ENCODE measurements at regions not wholly inside any gene's neighbourhood (a gene's known extent, or its start where the extent isn't known, plus 50 kb on each side); places are given as distances from the start of the nearest gene placed in this dataset.

DNA sequence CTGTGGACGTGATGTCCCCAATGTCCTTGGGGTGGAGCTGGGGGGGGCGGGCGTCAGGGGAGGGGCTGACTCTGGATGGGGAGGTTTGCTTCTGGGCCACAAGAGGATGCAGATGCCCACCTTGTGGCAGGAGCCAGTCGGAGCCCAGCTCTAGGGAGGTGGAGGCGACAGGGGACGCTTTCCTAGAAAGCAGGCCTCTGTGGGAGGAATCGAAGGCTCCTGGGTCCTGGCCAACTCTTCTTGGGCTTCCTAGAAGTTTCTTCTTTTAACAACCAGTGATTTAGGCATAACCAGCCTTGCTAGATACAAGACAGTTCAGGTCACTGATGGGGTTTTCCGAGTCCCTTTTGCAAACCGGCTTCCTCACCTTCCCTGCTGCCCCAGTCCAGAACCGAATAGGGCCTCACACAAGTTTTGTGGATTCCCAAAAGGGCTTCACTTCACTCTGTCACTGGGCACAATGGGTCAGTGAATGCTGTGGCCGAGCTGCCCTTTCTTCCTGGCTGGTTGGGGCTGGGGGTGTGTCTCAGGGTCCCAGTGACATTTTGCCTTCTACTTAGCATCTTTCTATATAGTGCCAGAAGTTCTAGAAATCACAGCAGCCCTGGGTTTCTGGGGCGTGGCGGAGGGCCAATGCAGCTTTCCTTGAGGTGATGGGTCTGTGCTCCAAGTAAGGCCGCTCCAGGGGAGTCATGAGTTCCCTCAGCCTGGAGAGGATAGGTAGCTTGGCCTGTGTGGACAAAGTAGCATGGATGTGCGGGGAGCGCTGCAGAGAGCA, 78.4 kb upstream of the FOXP4 start:
- Mint-ChIP-seq H3K9me3 (no peaks in the 10 kb centered on the region), H3K27me3 (peaks cover 60% of the 10 kb centered on the region), H3K36me3 (ENCODE audit: low read depth) (no peaks in the 10 kb centered on the region), H3K4me1 (ENCODE audit: low read depth) (peaks cover 7% of the 10 kb centered on the region), H3K4me3 (no peak overlapping the region), H3K27ac (no peak overlapping the region)

DNA sequence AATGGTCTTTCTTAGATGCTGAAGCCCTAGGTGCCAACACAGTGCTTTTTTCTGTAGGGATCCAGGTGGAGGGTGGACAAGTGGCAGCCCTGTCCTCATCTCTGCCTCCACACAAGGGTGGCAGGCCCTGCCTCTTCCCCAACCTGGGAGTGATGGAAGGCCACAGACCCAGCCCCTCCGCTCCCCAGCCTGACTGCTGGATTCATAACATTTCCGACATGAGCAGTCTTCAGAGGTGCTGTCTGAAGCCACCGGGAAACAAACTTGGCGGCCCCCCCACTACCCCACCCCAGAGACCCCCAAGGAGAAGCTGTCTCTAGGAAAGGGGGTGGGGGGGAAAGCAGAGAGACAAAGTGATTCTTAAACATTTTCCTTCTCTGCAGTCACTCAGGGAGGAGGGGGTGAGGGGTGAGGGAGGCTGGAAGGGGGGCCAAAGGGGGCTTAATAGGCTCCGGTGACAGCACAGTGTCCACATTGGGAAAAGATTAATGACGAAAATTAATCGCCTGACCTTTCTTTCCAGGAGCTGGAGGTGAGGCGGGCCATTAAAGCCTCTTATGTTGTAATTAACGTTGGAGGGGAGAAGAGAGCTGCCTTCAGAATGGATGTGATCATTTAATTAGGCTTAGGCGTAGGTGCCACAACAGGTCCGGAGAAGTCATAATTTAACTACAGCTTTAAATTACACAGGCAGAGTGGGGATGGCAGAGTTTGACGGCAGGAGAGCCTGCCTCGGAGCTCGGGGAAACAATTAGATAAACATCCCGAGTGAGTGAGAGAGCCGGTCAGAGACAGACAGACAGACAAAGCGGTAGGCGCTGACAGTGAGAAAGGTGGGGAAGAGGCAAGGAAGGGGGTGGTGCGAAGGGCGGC, 76.8 kb upstream of the FOXP4 start:
- Mint-ChIP-seq H3K4me1 (ENCODE audit: low read depth) (peaks cover 9% of the 10 kb centered on the region), H3K27me3 (peaks cover 69% of the 10 kb centered on the region), H3K36me3 (ENCODE audit: low read depth) (no peaks in the 10 kb centered on the region), H3K4me3 (peak overlapping the region; percentile 67), H3K9me3 (no peaks in the 10 kb centered on the region), H3K27ac (no peak overlapping the region)

DNA sequence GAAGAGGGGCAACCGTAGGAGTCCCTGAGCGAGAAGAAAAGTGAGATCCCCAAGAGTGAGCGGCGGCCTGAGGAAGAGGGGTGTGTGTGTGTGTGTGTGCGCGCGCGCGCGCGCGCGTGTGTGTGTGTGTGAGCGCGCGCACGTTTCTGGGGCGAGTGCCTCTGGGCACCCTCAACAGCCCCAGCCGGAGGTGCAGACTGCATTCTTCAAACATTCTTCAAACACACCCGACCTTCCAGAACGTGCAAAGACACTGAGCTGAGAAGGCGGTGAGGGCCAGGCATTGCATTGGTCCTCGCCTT, 76.2 kb upstream of the FOXP4 start:
- no peaks in the 10 kb centered on the region for H3K36me3 Mint-ChIP-seq (ENCODE audit: low read depth)
- H3K9me3 Mint-ChIP-seq = no peaks in the 10 kb centered on the region
- peak overlapping the region; percentile 67 for H3K4me3 Mint-ChIP-seq
- no peak overlapping the region for H3K27ac Mint-ChIP-seq
- peaks cover 73% of the 10 kb centered on the region for H3K27me3 Mint-ChIP-seq
- peaks cover 13% of the 10 kb centered on the region for H3K4me1 Mint-ChIP-seq (ENCODE audit: low read depth)

DNA sequence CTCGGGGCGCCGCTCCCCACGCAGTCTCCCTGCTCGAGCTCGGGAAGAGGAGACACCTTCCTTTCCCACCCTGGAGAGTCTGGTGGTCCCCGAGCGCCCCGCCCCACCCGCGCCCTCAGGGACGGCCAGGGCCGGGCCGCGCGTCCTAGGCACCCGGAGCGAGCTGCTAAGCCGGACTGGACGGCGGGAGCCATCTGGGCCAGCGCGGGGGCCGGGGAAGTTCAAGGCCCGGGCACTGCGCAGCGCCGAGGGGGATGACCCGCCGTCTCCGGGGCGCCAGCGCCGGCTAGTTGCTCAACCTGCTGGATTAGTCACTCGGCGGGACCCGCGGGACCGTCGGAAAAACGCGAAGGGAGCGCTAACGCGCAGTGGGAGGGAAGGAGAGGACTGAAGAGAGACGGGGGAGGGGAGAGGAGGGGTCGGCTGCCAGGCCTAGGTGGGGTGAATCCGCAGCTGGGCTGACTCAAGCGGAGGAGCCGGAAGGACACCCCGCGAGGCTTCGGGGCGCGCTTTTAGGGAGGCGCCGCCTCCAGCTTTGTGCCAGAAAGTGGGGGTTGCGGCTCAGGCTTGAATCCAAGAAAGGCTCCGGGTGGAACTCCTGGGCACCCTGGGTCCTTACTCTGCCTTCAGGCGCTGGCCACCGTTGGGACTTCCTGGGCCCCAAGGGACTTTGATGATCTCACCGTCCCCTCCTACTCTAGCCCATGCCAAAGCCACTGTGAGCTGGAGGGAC, 75.7 kb upstream of the FOXP4 start:
- H3K27me3 Mint-ChIP-seq = peaks cover 74% of the 10 kb centered on the region
- H3K4me1 Mint-ChIP-seq (ENCODE audit: low read depth) = peaks cover 13% of the 10 kb centered on the region
- no peaks in the 10 kb centered on the region for H3K9me3 Mint-ChIP-seq
- no peak overlapping the region for H3K27ac Mint-ChIP-seq
- peak overlapping the region; percentile 67 for H3K4me3 Mint-ChIP-seq
- no peaks in the 10 kb centered on the region for H3K36me3 Mint-ChIP-seq (ENCODE audit: low read depth)

DNA sequence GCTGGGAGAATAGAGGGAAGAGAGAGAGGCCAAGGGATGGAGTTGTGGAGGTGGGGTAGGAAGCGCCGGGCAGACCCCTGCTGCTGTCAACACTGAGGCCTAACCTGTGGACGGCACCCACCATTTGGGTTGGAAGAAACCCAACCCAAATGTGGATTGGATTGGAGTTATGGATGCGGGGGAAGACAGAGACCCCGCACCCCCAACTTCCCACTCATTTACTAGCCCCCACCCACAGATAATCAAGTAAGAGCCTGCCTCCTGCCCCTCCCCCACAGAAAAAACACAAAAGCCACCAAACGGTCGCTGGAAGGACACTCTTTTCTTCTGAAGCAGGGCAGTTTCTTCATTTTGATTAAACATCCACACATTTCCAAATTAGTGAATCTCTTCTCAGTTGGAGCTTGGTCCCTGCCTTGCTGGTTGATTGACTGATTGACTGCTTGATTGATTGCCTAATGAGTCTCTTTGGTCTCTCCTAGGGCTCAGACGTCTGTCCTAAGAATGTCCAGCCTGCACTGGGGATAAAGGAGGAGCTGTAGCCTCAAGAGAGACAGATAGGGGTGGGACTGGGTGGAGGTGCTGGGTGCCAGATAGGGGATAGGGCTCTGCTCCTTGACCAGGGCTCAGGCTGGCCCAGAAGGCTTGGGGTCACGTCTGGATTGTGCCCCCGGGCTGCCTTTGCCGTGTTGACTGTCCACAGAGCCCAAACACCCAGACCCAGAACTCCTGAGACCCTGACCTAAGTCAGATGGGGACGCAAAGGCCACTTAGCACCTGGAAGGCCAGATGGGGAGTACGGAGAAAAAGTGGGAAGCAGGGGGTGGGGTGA, 74.9 kb upstream of the FOXP4 start:
- H3K4me3 Mint-ChIP-seq = no peak overlapping the region
- no peaks in the 10 kb centered on the region for H3K36me3 Mint-ChIP-seq (ENCODE audit: low read depth)
- no peak overlapping the region for H3K27ac Mint-ChIP-seq
- peaks cover 13% of the 10 kb centered on the region for H3K4me1 Mint-ChIP-seq (ENCODE audit: low read depth)
- H3K27me3 Mint-ChIP-seq = peaks cover 72% of the 10 kb centered on the region
- H3K9me3 Mint-ChIP-seq = no peaks in the 10 kb centered on the region

DNA sequence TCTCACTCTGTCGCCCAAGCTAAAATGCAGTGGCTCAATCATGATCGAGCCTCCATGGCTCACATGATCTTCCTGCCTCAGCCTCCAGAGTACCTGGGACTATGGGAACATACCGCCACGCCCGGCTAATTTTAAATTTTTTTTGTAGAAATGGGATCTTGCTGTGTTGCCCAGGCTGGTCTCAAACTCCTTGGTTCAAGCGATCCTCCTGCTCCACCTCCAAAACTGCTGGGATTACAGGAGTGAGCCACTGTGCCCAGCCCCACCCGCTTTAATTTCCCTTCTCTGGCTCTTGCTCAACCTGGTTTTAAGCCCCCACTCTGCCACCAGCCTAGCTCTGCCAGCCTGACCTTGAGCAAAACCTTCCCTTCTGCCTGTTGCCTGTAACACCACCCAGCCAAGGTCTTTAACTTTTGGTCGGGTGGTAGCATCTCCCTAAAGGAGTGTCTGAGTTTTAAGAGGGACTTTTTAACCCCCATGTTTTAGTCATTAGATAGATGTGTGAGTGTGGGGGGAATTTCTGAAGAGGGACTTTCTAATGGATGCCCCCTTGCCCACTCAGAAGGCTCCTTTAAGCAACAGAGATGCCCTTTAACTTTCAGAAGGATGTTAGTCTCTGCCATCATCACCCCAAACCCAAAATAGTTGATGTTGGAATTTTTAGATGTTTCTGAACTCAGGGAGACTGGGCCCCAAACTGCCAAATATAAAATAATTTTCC, 71.8 kb upstream of the FOXP4 start:
- Mint-ChIP-seq H3K9me3 (no peaks in the 10 kb centered on the region), H3K27ac (peak overlapping the region; percentile 39), H3K36me3 (ENCODE audit: low read depth) (no peaks in the 10 kb centered on the region), H3K4me3 (no peak overlapping the region), H3K4me1 (ENCODE audit: low read depth) (peaks cover 13% of the 10 kb centered on the region), H3K27me3 (peaks cover 67% of the 10 kb centered on the region)

DNA sequence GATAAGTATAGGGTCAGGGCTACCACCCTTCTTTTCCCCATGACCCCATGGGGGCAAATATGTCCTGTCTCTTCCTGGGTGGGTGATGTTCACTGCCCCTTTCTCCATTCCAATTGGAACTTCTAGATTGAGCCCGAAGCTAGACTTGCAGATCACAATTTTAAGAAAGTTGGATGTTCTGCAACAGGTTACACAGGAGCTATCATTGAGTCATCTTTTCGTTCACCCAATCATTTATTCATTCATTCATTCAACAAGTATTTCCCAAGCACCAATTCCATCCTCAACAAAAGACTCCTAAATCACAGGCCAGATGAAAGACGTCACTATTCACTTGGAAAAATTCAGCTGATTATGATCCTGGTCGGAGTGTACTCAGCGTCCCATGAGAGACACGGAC, 71.0 kb upstream of the FOXP4 start:
- peaks cover 6% of the 10 kb centered on the region for H3K4me1 Mint-ChIP-seq (ENCODE audit: low read depth)
- H3K4me3 Mint-ChIP-seq = no peak overlapping the region
- no peak overlapping the region for H3K27ac Mint-ChIP-seq
- peaks cover 60% of the 10 kb centered on the region for H3K27me3 Mint-ChIP-seq
- H3K9me3 Mint-ChIP-seq = no peaks in the 10 kb centered on the region
- no peaks in the 10 kb centered on the region for H3K36me3 Mint-ChIP-seq (ENCODE audit: low read depth)

DNA sequence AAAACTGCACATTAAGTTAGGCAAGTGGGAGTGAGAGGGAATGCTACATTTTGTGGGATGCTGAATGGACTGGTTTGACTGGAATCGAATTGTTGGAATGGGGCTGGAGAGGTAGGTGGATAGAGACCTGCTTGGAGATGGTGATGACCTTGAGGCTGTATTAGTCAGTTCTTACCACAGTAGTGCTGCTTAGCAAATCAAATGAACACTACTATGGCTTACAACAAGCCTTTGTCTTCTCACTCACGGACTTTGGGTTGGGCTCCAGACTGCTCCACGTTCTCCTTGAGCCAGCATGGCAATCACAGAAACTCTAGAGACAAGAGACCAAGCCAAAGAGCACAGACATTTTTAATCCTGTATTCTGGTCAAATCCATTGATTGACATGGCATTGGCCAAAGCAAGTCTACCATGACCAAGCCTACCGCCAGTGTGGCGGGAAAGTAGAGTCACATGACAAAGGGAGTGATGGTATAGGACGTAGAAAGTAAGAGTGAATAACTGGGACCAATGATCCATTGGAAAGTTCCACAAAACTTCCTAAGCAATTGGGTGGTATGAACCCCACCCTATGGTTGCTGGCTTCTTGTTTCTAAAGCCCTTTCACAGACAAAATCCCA, 70.3 kb upstream of the FOXP4 start:
- no peak overlapping the region for H3K27ac Mint-ChIP-seq
- H3K36me3 Mint-ChIP-seq (ENCODE audit: low read depth) = no peaks in the 10 kb centered on the region
- peaks cover 58% of the 10 kb centered on the region for H3K27me3 Mint-ChIP-seq
- H3K4me1 Mint-ChIP-seq (ENCODE audit: low read depth) = peaks cover 6% of the 10 kb centered on the region
- no peaks in the 10 kb centered on the region for H3K9me3 Mint-ChIP-seq
- no peak overlapping the region for H3K4me3 Mint-ChIP-seq

DNA sequence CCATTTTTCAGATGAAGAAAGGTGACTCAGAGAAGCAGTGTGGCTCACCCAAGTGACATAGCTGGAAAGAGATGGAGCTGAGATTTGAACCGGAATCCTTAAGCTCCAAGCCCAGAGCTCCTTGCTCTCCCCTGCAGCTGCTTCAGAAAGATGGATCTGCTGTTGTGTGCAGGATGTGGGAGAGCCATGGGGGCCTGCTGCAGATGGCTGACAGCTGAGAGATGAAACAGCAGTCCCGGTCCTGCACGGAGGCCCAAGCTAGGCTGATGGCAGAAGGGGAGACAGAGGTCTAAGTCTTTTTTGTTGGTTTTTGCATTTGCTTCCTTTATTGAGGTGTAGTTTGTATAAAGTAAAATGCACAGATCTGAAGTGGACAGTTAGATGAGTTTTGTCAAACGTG, 69.8 kb upstream of the FOXP4 start:
- Mint-ChIP-seq H3K4me1 (ENCODE audit: low read depth) (peaks cover 6% of the 10 kb centered on the region), H3K4me3 (no peak overlapping the region), H3K27me3 (peaks cover 53% of the 10 kb centered on the region), H3K27ac (no peak overlapping the region), H3K36me3 (ENCODE audit: low read depth) (no peaks in the 10 kb centered on the region), H3K9me3 (no peaks in the 10 kb centered on the region)

DNA sequence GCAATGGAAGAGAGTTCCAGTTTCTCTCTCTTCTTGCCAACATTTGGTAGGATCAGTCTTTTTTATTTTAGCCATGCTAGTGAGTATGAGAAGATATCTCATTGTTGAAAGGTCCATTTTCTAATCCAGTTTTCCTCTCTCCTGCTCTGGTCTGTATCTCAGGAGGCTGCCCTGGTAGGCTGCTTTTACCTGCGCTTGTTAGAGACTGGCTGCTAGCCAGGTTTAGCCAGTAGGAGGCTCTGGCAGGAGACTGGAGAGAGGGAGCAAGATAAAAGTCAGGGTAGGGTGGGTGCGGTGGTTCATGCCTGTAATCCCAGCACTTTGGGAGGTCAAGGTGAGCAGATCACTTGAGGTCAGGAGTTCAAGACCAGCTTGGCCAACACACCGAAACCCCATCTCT, 68.6 kb upstream of the FOXP4 start:
- Mint-ChIP-seq H3K27ac (no peak overlapping the region), H3K4me1 (ENCODE audit: low read depth) (peaks cover 6% of the 10 kb centered on the region), H3K27me3 (peaks cover 50% of the 10 kb centered on the region), H3K36me3 (ENCODE audit: low read depth) (no peaks in the 10 kb centered on the region), H3K4me3 (no peak overlapping the region), H3K9me3 (no peaks in the 10 kb centered on the region)

DNA sequence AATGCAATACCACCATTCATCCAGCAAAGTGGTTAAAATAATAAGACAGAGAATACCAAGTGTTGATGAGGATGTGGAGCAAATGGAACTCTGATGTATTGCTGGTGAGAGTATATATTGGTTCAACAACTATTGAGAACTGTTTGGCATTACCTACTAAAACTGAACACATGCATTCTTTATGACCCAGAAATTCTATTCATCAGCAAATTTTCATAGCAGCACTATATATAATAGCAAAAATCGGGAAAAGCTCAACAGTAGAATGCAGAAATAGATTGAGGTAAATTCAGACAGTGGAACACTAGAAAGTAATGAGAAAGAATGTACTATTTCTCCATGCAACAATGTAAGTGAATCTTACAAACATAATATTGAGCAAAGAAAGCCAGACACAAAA, 62.2 kb upstream of the FOXP4 start:
- no peaks in the 10 kb centered on the region for H3K36me3 Mint-ChIP-seq (ENCODE audit: low read depth)
- H3K9me3 Mint-ChIP-seq = no peaks in the 10 kb centered on the region
- H3K27ac Mint-ChIP-seq = no peak overlapping the region

DNA sequence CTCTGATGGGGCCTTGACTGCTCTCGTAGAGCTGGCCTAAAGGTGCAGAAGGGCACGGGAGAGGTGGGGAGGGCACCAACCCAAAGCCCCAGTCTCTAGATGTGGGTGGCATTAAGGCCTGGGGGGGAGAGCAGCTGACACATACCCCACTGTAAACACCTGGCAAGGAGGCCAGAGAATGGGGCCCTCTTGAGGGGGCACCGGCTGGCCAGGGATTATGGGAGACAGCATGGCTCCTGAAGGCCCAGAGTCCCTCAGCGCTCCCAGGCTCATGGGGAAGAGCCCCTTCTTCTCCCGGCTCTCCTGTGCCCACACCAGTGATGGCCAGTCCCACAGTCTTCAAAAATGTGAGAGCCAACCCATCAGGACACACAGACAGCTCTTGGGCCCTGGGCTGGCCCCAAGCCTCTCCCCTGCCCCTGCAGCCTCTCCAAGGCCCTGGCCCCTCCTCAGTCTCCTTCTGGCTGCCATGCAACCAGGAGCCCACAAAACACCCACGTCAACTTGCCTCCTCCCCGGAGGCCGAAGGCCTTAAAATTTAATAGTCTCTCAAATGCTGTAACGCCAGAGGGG, 58.2 kb upstream of the FOXP4 start:
- Mint-ChIP-seq H3K4me3 (no peak overlapping the region), H3K9me3 (no peaks in the 10 kb centered on the region), H3K4me1 (ENCODE audit: low read depth) (no peaks in the 10 kb centered on the region), H3K27me3 (peaks cover 28% of the 10 kb centered on the region), H3K36me3 (ENCODE audit: low read depth) (no peaks in the 10 kb centered on the region), H3K27ac (no peak overlapping the region)

More for the DNA sequence above, 62.2 kb upstream of the FOXP4 start:
- Mint-ChIP-seq H3K27me3 (peaks cover 10% of the 10 kb centered on the region), H3K4me3 (no peak overlapping the region), H3K4me1 (ENCODE audit: low read depth) (no peaks in the 10 kb centered on the region)

DNA sequence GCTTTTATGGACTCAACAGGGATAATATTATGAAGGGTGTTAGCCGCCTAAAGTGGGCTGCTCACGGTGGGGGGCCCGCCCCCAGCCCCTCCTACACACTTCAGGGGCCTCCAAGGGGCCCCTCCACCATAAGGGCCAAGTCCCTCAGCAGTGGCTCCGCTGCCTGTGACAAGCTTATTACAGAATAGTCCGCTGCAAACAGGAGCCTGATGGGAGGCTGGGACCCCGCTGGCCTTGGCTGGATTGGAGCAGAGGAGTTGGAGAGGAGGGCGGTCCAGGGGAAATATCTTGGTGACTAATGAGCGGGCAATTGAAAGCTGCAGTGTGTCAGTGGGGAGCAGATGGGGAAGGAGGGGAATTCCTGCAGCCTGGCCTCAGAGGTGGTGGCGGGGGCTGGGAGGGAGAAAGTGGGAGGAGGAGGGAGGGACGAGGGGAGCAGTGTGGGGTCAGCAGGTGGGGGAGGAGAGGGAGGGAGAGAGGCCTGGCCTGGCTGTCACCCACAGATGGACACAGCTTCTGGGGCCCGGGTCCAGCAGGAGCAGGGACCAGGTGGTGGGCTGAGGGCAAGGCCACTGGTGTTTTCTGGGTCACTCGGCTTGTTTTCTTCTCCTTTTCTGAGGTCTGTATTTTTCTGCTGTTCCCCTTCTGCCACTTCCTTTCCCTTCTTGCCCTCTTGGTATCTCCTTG, 57.6 kb upstream of the FOXP4 start:
- H3K36me3 Mint-ChIP-seq (ENCODE audit: low read depth) = no peaks in the 10 kb centered on the region
- no peaks in the 10 kb centered on the region for H3K9me3 Mint-ChIP-seq
- no peak overlapping the region for H3K4me3 Mint-ChIP-seq
- peaks cover 28% of the 10 kb centered on the region for H3K27me3 Mint-ChIP-seq
- H3K27ac Mint-ChIP-seq = no peak overlapping the region
- H3K4me1 Mint-ChIP-seq (ENCODE audit: low read depth) = no peaks in the 10 kb centered on the region
